GM20431 (cell line): ENCODE measurements at regions not wholly inside any gene's neighbourhood (a gene's known extent, or its start where the extent isn't known, plus 50 kb on each side); places are given as distances from the start of the nearest gene placed in this dataset.

Source experiments
- in situ Hi-C: fragments of 300-500 bp; cut with MseI, MboI; formaldehyde crosslinking; loops from one replicate; pipeline ENCODE4 v1.15.0; 2020; ENCODE audit warnings: low sequenced_read_pairs; ENCODE audit not compliant: unreplicated experiment

DNA sequence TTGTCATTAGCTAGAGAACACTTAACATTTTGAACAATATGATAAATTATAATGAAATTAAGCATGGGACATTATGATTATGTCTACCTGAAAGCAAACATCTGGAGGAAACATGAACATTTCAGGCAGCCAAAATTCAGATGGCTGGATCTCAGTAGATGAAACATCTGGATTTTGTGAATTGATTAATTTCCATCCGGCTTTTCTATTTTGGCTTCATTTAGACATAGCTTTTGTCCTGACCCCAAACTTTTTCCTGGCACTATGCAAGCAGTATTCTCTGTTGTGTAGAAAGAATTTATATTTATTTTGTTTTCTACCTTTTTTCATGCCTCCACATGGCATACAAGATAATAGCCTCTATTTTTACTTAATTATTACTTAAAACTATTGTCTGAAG lies 186.3 kb downstream of the OGFRL1 start:
- in situ Hi-C loops, result no loop called here

GRCh38 chr6:71476371-71476770 lies 187.8 kb downstream of the OGFRL1 start:
- in situ Hi-C loops, result no loop called here

DNA sequence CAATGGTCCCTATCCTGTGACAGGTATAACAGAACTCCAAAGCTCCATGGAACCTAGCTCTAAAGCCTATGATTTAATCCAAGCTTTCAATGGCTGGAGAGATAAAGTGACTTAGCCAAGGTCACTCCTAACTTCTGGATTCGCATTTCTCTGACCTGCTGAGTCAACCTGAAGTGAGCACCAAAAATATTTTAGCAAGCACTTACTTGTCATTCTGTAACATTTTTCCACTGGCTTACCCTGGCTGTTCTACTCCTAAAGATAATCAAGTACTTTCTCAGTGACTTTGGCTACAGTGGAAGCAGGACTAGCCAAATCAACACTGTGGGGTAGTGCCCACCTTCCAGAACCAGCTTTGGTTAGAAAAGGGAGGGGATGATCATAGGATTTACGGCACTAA lies 188.3 kb downstream of the OGFRL1 start:
- in situ Hi-C loops, result no loop called here

DNA sequence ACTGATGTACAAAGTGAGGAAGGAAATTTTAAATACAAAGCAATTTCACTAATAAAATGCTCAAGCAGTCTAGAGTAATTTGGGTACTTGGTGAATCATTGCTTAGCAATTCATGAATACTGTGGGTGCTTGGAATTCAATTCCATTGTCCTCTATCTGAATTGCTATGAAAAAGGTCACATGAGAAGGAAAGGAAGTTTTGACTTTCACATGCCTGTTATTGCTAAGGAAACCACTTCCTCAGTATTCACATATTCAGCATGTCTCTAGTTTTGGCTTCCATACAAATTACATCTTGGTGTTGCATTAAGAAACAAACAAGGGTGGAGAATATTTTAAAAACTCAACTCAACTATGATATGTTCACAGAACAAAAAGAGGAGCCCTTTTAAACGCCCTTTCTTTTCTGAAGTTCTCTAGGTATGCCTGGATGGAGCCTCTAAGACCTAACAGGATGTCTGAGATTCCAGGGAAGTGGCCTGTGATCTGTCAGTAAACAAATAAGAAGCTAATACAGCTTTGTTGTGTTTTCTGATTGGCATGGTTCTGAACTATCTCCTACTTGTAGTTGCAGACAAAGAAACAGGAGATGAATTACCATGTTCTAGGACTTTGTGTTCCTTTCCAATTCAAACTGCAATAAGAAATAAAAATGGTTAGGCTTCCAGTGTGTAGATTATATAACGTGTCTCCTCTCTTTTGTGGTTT lies 190.4 kb downstream of the OGFRL1 start:
- in situ Hi-C loops, result no loop called here

- in situ Hi-C loops, result no loop called here
These were observed 192.0 kb downstream of the OGFRL1 start for GRCh38 chr6:71480577-71480976.

DNA sequence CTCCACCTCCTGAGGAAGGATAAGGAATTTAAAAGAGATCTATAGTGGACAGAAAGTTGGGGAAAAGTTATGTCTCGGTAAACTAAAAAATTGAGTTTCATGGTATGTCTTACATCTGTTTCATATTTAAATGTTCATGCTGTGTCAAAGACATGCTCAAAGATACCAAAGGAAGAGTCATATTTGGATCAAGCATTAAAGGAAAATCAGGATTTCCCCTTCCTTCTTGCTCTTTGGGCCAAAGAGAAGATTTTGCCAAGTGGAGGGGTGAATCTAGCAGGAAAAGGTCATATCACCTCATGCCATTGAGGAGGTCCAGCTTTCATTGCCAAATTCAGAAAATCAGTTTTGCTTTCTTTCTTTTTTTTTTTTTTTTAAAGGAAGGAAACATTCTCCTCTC lies 192.4 kb downstream of the OGFRL1 start:
- in situ Hi-C loops, result no loop called here

DNA sequence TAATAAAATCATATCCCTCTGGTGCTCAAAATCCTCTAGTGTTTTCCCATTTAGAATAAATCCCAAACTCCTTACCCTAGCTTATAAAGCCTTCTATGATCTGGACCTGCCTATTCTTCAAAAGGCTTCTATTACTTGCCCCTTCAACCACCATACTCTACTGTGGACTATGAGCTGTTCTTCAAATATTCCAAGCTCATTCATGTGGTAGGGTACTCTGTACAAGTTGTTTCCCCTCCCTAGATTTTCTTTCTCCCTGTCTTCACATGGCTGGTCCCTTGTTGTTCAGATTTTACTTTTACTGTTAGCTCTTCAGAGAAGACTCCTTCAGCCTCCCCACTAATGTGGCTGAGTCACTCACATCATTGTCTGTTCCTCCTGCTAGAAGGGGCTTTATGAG lies 193.2 kb downstream of the OGFRL1 start:
- in situ Hi-C loops, result no loop called here

GRCh38 chr6:71482742-71483141 lies 194.1 kb downstream of the OGFRL1 start:
- in situ Hi-C loops, result no loop called here

DNA sequence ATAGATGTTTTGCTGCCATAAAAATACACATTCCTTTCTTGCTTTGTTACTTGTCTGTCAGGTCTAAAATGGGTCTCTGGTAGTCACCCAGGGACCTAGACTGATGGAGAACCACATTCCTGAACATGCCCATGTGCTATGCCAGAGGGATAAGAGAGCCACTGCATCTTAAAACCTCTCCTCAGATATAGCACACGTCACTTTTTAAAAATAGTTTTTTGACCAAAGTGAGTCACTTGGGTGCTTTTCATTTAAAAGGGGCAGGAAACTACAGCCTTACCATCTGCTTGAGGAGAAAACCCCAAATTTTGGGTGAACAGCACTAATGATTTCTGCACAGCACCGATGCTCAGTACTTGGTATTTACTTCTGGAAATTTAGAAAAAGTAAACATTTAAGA lies 197.8 kb downstream of the OGFRL1 start:
- in situ Hi-C loops, result no loop called here

DNA sequence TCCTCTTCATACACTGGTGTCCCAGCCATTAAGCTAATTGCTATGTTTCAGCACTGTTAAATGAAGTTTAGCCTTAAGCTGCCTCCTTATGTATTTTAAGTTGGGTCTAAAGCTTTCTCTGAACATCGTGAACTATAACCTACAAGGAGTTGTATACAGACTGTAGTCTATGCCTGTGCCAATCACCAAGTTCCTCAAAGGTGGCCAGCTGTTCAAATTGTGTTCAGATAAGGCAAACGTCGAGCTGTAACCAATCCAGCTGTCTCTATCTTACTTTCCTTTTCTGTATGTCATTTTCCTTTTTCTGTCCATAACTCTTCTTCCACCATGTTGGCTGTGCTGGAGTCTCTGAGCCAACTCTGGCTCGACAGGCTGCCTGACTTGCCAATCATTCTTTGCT lies 199.6 kb downstream of the OGFRL1 start:
- in situ Hi-C loops, result no loop called here

DNA sequence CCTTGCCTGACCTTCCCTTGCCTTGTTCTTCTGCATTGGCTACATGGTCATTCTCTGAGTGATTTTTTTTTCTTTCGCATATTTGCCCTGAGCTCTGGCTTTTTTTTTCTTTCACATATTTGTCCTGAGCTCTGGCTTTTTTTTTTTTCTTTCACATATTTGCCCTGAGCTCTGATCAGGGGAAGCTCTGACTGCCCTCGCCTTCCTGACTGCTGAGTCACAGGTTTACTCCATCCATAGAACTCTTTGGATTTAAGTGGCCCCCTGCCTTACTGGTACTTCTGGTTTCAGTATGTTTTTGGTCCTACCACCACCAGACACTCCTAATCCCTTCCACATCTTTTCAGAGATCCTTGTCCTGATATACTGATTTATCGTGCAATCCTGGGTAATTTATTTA lies 201.1 kb downstream of the OGFRL1 start:
- in situ Hi-C loops, result no loop called here

- in situ Hi-C loops, result no loop called here
These were observed 202.3 kb downstream of the OGFRL1 start for GRCh38 chr6:71490876-71491275.

DNA sequence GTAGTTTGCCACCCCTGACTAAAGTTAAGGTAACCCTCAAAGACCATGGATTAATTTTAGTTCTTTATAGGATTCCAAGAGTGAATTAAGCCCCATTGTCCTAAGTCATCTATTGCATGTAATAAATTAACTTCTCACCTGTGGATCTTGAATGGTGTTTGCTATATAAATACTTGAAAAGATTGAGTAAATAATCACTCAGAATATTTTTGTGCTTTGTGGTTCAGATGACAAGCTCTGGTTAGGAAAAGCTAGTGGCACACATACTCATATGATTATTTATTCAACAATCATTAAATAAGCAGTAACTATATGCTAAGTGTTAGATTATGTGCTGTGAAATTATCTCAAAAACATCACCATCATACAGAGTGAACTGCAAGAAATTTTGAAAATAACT lies 203.2 kb downstream of the OGFRL1 start:
- in situ Hi-C loops, result no loop called here

- in situ Hi-C loops, result no loop called here
These were observed 204.1 kb downstream of the OGFRL1 start for GRCh38 chr6:71492668-71493067.

- in situ Hi-C loops, result no loop called here
These were observed 207.6 kb downstream of the OGFRL1 start for GRCh38 chr6:71496018-71496721.

- in situ Hi-C loops, result no loop called here
These were observed 208.1 kb downstream of the OGFRL1 start for GRCh38 chr6:71496722-71497033.

- in situ Hi-C loops, result no loop called here
These were observed 210.0 kb downstream of the OGFRL1 start for GRCh38 chr6:71498638-71499037.

DNA sequence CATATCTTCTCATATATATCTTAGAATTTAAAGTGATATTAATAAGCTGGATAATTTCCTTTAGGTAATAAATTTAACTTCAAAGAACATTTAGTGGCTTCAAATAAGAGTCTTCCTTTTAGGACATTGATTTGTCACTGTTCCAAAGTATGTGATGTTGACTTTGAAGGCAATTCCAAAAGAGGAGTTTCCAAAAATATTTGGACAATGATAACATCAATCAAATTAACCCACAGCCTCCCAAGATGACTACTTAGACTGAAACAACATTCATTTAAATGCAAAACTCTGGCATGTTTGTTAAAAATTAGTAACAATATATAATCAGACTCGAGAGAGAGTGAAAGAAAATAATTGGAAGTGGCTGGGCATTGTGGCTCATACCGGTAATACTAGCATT lies 211.1 kb downstream of the OGFRL1 start:
- in situ Hi-C loops, result loop anchor here (10.0 kb wide), 1 partner anchor 115 kb away; no protein-coding TSS in a partner anchor

DNA sequence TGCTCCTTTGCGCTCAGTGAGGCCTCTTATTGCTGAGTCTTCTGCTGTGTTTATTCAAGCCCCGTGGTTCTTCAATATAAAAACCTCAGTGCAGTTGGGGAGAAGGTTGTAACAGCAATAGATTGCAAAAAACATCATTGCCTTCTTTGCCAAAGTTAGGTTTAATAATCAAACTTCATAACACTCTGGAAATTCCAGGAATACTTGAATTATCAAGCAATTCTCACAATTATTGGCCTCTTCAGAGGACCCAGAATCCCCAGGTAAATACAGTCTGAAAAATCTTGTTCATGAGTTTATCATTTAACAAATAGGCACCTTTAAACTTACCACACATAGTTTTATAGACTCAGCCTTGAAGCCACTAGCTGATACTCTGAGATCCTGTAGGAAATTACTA lies 213.6 kb downstream of the OGFRL1 start:
- in situ Hi-C loops, result loop anchor here (10.0 kb wide), 1 partner anchor 117 kb away; no protein-coding TSS in a partner anchor

DNA sequence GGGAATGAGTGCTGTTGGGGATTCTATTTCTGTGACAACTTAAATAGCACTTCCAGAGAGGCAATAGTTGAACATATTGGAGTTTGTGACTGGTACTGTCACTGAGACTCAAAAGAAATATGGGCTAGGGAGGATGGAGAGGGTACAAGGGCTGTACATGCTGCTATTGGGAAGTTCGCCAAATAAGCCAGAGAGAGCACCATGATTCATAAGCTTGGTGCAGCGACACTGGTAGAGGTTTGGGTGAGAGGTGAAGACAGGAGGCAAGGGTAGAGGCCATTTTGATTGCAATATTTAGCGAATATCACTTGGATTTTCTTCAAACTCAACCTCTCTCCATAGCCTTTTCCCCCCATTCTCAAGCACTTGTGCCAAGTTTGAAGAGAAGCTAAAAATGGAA lies 214.3 kb downstream of the OGFRL1 start:
- in situ Hi-C loops, result loop anchor here (10.0 kb wide), 1 partner anchor 118 kb away; no protein-coding TSS in a partner anchor

GRCh38 chr6:71507183-71507582 lies 218.6 kb downstream of the OGFRL1 start:
- in situ Hi-C loops, result loop anchor here (10.0 kb wide), 1 partner anchor 122 kb away; no protein-coding TSS in a partner anchor
